DMS153 (cell line): ENCODE measurements at regions not wholly inside any gene's neighbourhood (a gene's known extent, or its start where the extent isn't known, plus 50 kb on each side); places are given as distances from the start of the nearest gene placed in this dataset.
A peak's percentile ranks its signal among the peaks of the same experiment; 100 is the strongest.
"Not testable (repeated sequence)": the region's sequence is repeated elsewhere in the genome, so short reads cannot be mapped to it uniquely, and the experiment has no call there.

ENCODE experiments used
- DNase-seq: peaks from one replicate; lab custom pipeline; 2025; lab: John Stamatoyannopoulos, UW

GRCh38 chrX:46223499-46223898 lies 321.7 kb downstream of the ZNF674 start:
- DNase-seq = not testable (repeated sequence)

DNA sequence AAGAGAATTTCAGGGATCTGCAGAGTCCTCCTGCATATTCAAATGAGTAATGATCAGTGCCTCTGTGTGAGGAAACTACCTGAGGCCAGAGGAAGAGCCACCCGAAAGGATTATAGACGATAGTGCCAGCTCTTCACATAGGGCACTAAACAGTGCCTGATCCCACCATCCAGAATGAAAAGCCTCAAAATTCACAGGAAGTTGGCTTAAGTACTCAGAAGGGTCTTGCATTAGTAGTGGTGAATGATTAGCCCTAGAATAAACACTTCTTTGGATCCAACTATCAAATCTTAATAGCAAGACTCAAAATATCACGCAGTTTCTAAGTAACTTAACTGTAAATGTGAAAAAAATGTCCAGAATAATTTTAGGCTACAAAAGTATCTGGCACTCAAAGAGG lies 324.4 kb downstream of the ZNF674 start:
- no peak for DNase-seq

DNA sequence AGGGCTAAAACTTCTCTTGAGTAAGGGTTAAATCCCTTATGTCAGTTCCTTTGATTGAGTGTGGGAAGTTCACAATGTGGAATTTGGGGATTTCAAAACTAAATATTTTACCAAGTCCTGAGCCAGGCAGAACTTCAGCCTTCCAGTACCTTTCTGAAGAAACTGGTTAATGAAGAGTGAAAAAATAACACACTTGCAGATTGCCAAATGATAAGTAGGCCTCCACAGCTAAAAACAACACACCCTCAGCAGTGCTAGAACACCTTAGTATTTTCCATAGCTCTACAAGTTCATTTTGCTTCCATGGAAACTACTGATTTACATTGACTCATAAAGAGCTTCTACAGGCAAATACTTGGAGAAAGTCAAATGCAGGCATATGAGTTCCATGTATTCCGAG lies 326.8 kb downstream of the ZNF674 start:
- DNase-seq = no peak

- no peak for DNase-seq
Observed at GRCh38 chrX:46216406-46216805, 328.8 kb downstream of the ZNF674 start.

- no peak for DNase-seq
Observed at GRCh38 chrX:46211079-46211478, 334.1 kb downstream of the ZNF674 start.

DNA sequence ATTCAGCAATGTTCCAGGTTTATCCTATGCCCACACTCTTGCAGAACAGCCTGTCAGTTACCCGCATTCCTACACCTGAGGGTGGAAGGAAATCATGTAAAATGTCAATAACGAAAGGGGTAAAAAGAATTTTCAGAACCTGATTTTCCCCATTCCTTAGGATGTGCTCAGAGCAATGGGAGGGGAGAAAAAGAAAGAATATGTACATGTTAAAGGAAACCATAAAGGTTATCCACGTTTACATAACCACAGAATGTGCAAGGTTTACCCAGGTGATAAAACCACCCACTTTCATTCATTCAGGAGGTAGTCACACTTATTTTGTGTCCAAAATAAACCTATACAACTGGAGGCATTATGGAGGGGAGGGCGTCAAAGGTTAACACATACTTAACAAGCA lies 335.5 kb downstream of the ZNF674 start:
- no peak for DNase-seq

- no peak for DNase-seq
Observed at GRCh38 chrX:46209037-46209436, 336.2 kb downstream of the ZNF674 start.

DNA sequence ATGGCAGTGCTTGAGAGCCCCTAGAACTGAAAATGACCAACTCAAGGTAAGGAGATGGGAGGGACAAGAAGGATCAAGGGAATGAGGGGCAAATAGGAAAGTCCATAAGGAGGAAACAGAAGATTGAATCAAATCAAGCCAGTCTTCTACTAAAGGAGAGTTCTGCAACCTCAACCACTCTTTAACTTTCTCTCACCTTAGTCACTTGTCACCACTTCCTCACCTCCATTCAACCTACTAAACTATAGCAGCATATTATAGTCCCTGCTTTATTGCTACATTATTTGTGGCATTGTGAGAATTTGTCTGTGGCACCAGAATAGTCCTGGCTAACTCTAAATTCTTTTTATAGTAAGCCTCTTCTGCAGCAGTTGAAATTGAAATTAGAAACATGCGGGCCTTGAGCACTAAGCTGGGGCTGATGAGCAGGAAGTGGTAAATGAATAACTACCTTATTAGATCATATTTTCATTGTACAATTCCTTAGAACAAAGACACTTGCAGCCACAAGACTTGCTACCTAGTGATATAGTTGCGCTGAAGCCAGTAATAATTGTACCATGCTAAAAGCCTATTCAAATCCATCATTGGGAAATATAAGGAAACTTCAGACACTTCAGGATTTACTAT lies 336.9 kb downstream of the ZNF674 start:
- DNase-seq = no peak

GRCh38 chrX:46204721-46205422 lies 340.3 kb downstream of the ZNF674 start:
- no peak for DNase-seq

GRCh38 chrX:46202733-46203514 lies 342.3 kb downstream of the ZNF674 start:
- no peak for DNase-seq

- DNase-seq = no peak
Observed at GRCh38 chrX:46200413-46200812, 344.8 kb downstream of the ZNF674 start.

- no peak for DNase-seq
Observed at GRCh38 chrX:46198858-46199257, 346.4 kb downstream of the ZNF674 start.

DNA sequence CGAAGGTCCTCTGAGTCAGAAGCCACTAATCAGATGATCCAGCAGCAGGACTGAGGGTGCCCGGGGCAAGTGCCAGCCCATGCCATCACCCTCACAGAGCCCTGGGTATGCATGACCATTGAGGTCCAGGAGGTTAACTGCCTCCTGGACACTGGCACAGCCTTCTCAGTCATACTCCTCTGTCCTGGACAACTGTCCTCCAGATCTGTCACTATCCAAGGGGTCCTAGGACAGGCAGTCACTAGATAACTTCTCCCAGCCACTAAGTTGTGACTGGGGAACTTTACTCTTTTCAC lies 358.5 kb downstream of the ZNF674 start:
- DNase-seq = not testable (repeated sequence)

DNA sequence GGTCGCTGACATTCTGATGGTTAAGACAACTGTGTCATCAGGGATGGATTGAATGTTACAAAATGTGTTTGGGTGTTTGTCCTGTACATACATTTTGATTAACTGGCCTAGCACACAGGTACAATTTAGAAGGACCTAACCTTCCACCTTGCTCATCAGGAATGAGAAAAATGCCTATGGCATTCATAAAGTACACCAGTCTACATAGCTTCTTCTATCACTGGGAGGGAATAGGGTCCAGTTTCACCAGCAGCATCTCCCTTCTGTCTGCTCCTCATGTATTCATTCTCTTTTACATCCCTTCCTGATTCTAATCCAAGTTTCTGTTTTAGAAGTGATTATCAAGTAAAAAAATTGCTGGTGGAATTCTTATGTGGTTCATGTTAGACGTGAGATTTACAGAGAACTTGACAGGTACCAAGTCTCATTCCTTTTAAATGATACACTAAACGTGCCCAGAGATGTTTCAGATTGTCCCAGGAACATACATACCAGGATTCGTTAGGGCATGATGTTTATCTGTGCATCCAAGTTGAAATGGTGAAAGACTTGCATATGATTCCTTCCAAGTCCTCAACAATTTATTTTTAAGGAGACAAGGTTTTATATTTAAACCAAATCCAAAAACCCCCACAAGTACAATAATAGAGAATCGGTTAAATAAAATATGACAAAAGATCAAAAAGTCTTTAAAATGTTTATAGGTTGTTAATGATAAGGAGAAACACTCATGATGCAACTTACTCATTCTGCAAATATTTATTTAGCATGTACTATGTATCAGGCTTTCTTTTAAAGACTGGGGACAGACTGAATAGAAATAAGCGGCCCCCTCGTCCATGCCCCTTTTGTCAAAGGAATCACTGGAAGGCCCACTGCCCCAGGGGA lies 359.1 kb downstream of the ZNF674 start:
- DNase-seq = no peak

GRCh38 chrX:46184749-46185148 lies 360.5 kb downstream of the ZNF674 start:
- DNase-seq = no peak

DNA sequence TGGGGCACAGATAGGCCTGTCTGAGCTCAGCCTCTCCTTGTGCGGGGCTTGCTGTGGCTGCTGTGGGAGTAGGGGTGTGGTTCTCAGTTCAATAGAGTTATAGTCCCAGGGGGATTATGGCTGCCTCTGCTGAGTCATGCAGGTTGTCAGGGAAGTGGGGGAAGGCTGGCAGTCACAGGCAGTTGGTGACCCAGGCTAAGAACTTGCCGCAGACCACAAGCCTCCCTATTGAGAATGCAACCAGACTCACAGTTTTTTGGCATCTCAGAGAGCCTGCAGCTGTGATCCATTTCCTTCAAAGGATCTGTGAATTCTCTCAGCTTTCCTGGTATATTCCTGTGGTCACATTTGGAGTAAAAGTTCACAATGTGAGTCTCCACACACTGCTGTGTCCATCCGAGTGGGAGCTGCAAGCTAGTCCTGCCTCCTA lies 364.9 kb downstream of the ZNF674 start:
- peak; percentile 58 for DNase-seq

DNA sequence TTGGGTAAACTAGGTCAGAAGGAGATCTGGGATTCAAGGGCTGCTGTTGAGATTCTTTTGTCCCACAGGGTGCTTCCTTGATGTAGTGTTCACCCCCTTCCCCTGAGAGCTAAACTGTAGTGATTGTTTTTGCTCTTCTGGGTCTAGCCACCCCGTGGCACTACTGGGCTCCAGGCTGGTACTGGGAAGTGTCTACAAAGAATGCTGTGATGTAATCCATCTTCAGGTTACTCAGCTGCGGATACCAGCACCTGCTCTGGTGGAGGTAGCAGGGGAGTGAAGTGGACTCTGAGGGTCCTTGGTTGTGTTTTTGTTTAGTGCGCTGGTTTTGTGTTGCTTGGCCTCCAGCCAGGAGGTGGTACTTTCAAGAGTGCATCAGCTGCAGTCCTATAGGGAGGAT lies 365.5 kb downstream of the ZNF674 start:
- DNase-seq = peak; percentile 53

- no peak for DNase-seq
Observed at GRCh38 chrX:46178763-46179162, 366.5 kb downstream of the ZNF674 start.

- DNase-seq = no peak
Observed at GRCh38 chrX:46173159-46173558, 372.1 kb downstream of the ZNF674 start.

DNA sequence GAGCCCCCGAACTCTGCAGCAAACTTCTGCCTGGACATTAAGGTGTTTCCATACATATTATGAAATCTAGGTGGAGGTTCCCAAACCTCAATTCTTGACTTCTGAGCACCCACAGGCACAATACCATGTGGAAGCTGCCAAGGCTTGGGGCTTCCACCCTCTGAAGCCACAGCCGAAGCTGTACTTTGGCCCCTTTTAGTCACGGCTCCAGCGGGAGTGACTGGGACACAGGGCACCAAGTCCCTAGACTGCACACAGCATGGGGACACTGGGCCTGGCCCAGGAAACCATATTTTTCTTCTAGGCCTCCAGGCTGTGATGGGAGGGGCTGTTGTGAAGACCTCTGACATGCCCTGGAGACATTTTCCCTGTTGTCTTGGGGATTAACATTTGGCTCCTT lies 373.8 kb downstream of the ZNF674 start:
- DNase-seq = not testable (repeated sequence)

DNA sequence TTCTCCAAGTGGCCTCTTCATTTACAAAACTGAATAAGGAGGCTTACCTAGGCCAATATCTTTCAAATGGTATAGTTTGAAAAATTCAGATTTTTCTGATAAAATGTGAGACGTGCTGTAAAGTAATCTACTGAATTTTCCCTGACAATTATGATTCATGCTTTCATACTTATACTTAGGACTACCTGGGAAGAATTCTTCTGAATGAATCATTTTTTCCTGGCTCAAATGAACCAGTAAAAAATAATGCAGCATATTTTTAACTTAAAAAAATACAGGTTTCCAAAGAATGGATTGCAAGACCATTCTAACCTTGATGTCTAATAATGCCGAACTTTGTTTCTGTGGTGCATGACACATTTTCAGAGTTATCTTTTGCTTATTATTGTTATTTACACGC lies 375.4 kb downstream of the ZNF674 start:
- no peak for DNase-seq

- no peak for DNase-seq
Observed at GRCh38 chrX:46168254-46168653, 377.0 kb downstream of the ZNF674 start.
